ENCODE measurements at regions not wholly inside any gene's neighbourhood (a gene's known extent, or its start where the extent isn't known, plus 50 kb on each side); places are given as distances from the start of the nearest gene placed in this dataset.

GRCh38 chr4:20050768-20051167 is 200.9 kb upstream of the SLIT2 start:
- Histone ChIP-seq H3K4me3 (ENCODE audit: low read length in 3 of 3) (no peak overlapping the region), H3K9ac (ENCODE audit: low read length in 3 of 3) (no peak overlapping the region), H3K9me3 (ENCODE audit: control insufficient read depth in 2 of 3, insufficient read depth in 1 of 3, low read length in 3 of 3) (no peaks in the 10 kb centered on the region), H3K36me3 (ENCODE audit: control insufficient read depth in 2 of 3, insufficient read depth in 3 of 3, low read length in 3 of 3) (no peaks in the 10 kb centered on the region), H3K27me3 (ENCODE audit: control insufficient read depth, insufficient read depth, low read length) (no peaks in the 10 kb centered on the region), H3K4me1 (ENCODE audit: control insufficient read depth in 2 of 3, insufficient read depth in 2 of 3, low read depth in 1 of 3, low read length in 3 of 3) (no peaks in the 10 kb centered on the region), H3K27ac (ENCODE audit: low read depth in 2 of 2, low read length in 2 of 2) (no peak overlapping the region)
- intact Hi-C loops (cut with DNase I) = no loop called here
- DNase-seq = no peak
- no peak for TF ChIP-seq CTCF (IDR thresholded peaks at IDR 0.05; ENCODE audit: borderline replicate concordance, extremely low read depth, insufficient read depth)
- no peak for FAIRE-seq

- TF ChIP-seq CTCF (IDR thresholded peaks at IDR 0.05; ENCODE audit: borderline replicate concordance, extremely low read depth, insufficient read depth) = no peak
- Histone ChIP-seq H3K27me3 (ENCODE audit: control insufficient read depth, insufficient read depth, low read length) (no peaks in the 10 kb centered on the region), H3K36me3 (ENCODE audit: control insufficient read depth in 2 of 3, insufficient read depth in 3 of 3, low read length in 3 of 3) (no peaks in the 10 kb centered on the region), H3K4me1 (ENCODE audit: control insufficient read depth in 2 of 3, insufficient read depth in 2 of 3, low read depth in 1 of 3, low read length in 3 of 3) (no peaks in the 10 kb centered on the region), H3K9ac (ENCODE audit: low read length in 3 of 3) (no peak overlapping the region), H3K4me3 (ENCODE audit: low read length in 3 of 3) (no peak overlapping the region), H3K27ac (ENCODE audit: low read depth in 2 of 2, low read length in 2 of 2) (no peak overlapping the region), H3K9me3 (ENCODE audit: control insufficient read depth in 2 of 3, insufficient read depth in 1 of 3, low read length in 3 of 3) (no peaks in the 10 kb centered on the region)
- DNase-seq (no peak), FAIRE-seq (no peak)
- intact Hi-C loops (cut with DNase I) = no loop called here
These were observed 201.8 kb upstream of the SLIT2 start for GRCh38 chr4:20049889-20050288.

- H3K4me3 ChIP-seq (ENCODE audit: low read length in 3 of 3) = no peak overlapping the region
- no peak for FAIRE-seq
- H3K9me3 ChIP-seq (ENCODE audit: control insufficient read depth in 2 of 3, insufficient read depth in 1 of 3, low read length in 3 of 3) = no peaks in the 10 kb centered on the region
- H3K27me3 ChIP-seq (ENCODE audit: control insufficient read depth, insufficient read depth, low read length) = no peaks in the 10 kb centered on the region
- intact Hi-C loops (cut with DNase I) = no loop called here
- no peak for DNase-seq
- H3K9ac ChIP-seq (ENCODE audit: low read length in 3 of 3) = no peak overlapping the region
- H3K4me1 ChIP-seq (ENCODE audit: control insufficient read depth in 2 of 3, insufficient read depth in 2 of 3, low read depth in 1 of 3, low read length in 3 of 3) = no peaks in the 10 kb centered on the region
- TF ChIP-seq CTCF (IDR thresholded peaks at IDR 0.05; ENCODE audit: borderline replicate concordance, extremely low read depth, insufficient read depth) = no peak
- no peak overlapping the region for H3K27ac ChIP-seq (ENCODE audit: low read depth in 2 of 2, low read length in 2 of 2)
- no peaks in the 10 kb centered on the region for H3K36me3 ChIP-seq (ENCODE audit: control insufficient read depth in 2 of 3, insufficient read depth in 3 of 3, low read length in 3 of 3)
These were observed 204.6 kb upstream of the SLIT2 start for GRCh38 chr4:20046931-20047677.

DNA sequence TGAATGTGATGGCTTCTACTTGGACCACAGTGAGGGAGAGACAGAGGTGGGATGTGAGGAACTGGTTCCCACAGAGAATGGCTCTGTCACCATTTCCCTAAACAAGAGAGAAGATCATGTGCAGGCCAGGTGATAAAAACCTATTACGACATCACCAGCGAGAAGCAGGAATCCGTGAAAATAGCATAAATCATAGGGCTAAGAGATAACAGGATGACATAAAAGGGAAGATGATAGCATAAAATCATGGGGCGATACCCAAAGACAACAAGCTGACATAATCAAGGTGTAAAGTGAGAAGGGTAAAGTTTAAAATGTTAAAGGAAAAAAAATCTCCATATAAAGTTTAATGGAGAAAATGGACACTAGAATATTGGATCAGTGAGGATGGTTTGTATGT is 205.5 kb upstream of the SLIT2 start:
- Histone ChIP-seq H3K4me3 (ENCODE audit: low read length in 3 of 3) (no peak overlapping the region), H3K4me1 (ENCODE audit: control insufficient read depth in 2 of 3, insufficient read depth in 2 of 3, low read depth in 1 of 3, low read length in 3 of 3) (no peaks in the 10 kb centered on the region), H3K9ac (ENCODE audit: low read length in 3 of 3) (no peak overlapping the region), H3K9me3 (ENCODE audit: control insufficient read depth in 2 of 3, insufficient read depth in 1 of 3, low read length in 3 of 3) (no peaks in the 10 kb centered on the region), H3K36me3 (ENCODE audit: control insufficient read depth in 2 of 3, insufficient read depth in 3 of 3, low read length in 3 of 3) (no peaks in the 10 kb centered on the region), H3K27me3 (ENCODE audit: control insufficient read depth, insufficient read depth, low read length) (no peaks in the 10 kb centered on the region), H3K27ac (ENCODE audit: low read depth in 2 of 2, low read length in 2 of 2) (no peak overlapping the region)
- intact Hi-C loops (cut with DNase I) = no loop called here
- DNase-seq (peak in 2 of 5 donors; percentile 15 to 43), FAIRE-seq (no peak)
- TF ChIP-seq CTCF (IDR thresholded peaks at IDR 0.05; ENCODE audit: borderline replicate concordance, extremely low read depth, insufficient read depth) = no peak

Data from kidney (tissue), 13 donors.